GM19463 (cell line): ENCODE measurements at regions not wholly inside any gene's neighbourhood (a gene's known extent, or its start where the extent isn't known, plus 50 kb on each side); places are given as distances from the start of the nearest gene placed in this dataset.
A peak's percentile ranks its signal among the peaks of the same experiment; 100 is the strongest.

Source experiments
- ATAC-seq: cut with Tn5 transposase; IDR thresholded peaks from one replicate; pipeline ENCODE4 v1.9.1; 2021; ENCODE audit warnings: mild to moderate bottlenecking, moderate library complexity; ENCODE audit not compliant: unreplicated experiment

DNA sequence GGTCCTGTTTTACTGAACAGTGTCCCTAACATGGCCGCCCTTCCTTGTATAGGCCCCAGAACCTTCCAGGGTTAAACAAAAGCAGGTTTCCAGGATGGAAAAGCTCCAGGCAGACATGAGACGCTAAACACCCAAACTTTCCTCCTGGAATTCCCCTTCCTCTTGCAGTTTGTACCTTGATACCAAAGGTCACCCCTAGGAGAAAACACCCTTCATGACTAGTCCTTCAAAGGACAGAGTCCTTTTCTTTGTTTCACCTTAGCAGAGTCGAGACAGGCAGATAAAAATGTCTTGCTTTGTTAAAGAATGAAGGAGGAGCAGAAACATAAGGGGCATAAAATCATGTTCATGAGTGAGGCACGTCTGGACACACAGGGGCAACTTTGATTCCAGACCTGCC, 247.5 kb downstream of the BCOR start:
- ATAC-seq: no peak

DNA sequence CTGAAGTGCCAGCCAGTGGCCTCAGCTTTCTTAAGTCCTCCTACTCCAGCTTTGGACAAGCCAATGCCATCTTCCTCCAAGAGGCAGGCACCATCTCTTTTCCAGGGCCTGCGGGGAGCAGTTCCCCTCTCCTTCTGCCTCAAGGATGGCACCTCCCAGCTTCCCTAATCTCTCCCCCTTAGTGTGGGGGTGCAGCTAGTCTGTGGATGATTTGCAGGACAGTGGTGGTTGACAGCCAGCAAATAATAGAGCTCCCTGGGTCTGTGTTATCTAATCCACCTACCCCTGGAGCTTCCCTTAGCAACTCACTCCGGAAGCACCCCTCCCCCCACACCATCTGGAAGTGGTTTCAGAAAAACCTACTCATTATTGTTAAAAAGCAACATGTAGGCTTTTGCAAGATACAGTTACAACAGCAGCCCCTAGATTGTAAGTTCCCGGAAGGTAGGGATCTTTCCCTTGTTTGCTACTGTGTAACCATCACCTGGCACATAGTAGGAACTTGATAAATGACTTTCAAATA, 247.1 kb downstream of the BCOR start:
- no peak for ATAC-seq

DNA sequence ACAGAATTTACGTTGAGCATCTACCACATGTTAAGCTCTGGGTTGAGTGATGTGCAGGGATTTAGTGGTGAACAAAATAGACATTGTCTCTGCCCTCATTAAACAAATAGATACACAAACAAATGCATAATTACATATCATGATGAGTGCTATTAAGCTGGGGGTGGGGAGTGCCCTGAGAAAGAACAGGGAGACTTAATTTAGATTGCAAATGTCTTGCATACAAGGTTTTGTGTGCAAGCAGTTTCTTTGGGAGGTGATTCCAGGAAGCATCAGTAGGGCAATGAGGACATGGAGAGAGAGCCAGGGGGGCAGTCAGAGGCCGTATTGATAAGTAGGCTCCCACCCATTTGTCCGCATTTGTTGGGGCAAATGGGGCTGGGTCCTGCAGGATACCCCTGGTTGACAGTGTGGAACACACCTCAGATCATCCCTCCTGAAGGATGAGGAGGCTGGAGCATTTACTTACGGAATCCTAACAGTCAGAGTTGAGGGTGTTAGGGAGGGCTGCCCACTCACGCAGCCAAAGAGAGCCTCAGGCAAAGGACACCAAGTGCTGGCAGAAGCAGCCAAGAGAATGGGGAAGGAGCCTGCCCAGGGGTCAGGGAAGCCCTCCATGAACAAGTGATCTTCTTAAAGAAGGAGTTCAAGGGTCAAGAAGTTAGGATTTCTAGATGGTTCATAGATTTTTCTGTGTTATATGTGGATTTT, 245.9 kb downstream of the BCOR start:
- ATAC-seq: no peak

DNA sequence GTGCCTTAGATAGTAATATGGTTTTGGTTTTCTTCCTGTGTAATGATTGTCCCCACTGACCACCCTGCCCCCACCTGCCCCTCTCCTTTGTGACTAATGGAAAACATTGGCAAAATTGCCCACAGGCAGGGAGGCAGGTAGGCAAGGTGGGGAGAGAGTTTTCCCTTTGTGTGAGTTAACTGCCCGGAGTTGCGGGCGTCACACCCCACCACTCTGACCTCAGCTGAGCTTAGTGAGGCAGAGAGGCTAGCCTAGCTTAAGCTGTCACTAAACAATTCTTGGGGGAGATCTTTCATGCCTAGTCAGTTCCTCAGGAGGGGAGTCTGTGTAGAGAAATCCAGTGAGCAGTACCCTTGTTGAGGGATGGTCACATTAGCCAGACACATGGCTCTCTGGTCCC, 245.3 kb downstream of the BCOR start:
- ATAC-seq: no peak

DNA sequence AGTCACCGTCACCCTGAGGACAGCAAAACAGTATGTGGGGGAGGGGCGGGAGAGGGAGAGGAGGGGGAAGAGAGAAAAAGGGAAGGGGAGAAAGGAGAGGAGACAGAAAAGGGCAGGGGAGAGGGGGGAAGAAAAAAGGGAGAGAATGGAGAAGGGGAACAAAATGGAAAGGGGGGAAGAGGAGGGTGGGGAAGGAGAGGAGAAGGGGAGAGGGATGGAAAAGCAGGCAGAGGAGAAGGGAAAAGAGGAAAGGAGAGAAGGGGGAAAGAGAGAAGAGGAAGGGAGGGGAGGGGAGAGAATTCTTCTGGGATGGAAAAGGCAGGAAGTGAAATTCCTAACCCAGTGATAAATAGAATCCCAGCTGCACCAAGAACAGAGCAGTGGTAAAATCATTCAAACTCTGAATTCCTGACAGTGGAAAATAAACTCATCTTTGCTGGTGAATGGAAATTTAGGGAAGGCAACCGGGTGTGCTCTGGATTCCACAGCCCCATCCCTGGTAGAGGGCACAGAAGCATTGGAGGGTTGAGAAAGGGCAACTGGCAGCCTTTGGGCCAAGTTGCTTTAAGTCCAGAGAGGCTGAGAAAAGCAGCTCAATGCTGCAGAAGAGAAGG, 244.2 kb downstream of the BCOR start:
- ATAC-seq: no peak

DNA sequence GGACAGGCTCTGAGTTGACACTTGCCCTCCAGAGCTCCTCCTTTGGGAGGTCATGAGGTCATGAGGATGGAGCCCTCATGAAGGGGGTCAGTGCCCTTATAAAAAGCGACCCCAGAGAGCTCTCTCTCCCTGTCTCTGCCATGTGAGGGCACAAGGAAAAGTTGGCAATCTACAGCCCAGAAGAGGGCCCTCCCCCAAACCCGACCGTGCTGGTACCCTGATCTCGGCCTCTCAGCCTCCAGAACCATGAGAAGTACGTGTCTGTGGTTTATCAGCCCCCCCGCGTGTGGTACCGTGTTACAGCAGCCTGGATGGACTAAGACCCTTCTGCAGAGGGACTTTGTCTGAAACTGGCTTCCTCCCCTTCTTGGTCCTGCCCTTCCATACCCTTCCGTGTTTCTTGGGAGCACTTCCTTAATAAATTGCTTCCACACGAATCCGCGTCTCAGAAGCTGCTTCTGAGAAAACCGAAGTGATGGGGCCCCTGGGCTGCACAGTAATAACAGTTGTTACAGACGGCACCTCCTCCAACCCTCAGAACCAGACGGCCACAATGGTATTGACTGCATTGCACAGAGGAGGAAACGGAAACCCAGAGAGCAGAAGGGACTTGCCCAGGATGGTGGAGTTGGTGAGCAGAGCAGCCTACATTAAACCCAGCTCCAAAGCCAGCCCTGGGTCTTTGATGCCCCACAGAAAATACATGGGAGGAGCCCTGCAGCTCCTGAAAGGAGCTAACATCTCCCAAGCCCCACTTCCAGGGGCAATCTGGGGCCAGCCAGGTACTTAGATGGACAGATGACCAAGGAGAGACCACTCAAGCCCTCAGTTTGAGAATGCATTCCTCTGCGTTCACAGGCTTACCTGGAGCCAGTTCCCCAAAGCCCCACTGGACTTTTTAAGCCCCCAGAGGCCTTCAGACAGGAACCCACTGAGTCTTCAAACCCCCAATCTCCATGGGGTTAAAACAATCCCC, 242.7 kb downstream of the BCOR start:
- ATAC-seq: peak; percentile 68

DNA sequence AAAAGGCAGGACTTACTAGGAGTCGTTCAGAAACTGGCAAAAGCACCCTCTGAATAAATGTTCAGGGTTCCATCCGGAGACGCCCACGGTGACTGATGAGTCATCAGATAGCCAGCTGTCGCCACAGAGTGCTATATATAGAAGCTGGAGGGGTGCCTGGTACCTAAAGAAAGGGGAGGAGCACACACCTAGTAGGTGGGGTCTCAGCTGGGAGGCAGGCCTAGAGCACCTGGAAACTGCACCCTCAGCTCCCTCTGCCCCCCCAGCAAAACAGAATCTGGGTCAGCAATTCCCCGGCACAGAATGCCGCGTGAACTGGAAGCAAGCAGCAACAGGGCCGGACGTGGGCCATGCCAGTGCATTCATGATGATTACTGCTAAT, 242.0 kb downstream of the BCOR start:
- peak; percentile 35 for ATAC-seq

DNA sequence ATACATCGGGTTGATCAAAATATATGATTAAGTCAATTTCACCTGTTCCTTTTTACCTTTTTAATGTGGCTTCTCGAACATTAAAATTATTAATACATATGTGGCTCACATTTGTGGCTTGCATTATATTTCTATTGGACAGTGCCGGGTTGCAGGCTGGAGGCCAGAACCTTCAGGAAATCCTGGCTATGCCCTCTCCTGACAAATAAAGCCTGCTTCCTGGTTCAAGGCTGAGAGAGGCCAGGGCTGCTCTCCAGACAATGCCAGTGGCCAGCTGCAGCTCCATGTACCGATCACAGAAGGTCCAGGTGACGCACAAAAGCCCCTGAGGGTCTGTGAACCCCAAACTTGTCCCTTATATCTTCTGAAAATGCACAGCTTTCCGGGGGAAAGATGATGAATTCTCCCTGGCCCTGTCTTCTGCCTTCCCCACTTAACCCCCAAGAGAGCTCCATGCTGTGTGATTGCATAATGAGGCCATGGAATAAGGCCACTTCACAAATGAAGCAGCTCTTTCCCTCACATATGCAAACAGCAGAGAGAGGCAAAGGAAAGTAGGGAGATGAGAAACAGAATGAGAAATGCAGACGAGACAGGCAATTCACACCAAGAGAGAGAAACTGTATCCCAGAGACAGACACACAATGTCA, 241.2 kb downstream of the BCOR start:
- no peak for ATAC-seq

DNA sequence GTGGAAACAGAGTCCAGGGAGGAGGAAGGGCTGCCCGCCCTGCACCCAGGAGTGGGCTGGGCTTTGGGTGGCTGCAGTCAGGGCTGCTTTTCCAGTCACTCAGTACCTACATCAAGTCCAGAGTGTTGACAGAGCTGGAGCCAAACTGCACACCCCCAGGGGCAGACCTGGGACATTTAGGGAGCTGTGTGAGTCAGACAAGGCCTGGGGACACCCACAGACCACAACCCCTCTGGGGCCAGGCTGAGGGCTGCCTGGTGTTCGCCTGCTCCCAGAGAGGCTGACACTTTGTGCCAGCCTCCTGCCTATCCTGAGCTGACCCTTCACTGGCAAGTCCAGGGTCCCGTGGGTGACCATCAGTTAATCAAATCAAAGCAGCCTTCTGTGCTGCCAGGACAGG, 240.0 kb downstream of the BCOR start:
- ATAC-seq: no peak

DNA sequence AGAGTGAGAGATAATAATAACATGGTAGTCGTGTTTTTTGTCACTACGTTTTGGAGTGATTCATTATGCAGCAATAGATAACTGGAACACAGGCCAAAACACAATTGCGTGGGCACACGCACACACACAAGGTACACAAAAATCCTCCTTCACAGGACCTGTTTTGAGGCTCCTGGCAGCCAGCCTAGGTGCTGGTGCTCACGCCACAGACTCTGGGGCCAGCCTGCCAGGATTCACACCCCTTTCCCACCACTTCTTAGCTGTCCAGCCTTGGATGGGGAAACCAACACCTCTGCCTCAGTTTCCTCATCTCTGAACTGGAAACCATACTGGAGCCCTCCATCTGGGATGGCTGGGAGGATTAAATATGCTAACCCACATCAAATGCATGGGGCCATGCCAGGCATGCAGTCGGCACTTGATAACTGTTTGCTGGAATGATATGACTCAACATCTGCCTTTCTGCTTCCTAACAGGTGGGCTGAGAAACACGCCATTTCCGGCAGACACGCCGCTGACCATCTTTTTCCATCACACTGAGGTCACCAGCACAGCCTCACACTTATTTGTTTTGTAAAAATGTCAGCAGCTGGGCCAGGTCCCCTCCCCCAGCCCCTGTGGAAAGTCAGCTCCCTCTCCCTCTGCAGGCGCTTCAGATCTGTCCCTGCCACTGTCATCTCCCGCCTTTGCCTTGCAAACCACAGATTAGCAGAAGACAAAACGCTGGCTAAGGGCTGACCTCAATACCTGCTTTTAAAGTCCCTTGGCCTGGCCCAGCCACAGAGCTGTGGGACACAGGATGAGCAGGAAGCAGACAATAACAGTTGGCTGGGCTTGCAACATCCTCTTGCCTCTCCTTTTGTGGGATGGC, 237.5 kb downstream of the BCOR start:
- ATAC-seq: peak; percentile 60

DNA sequence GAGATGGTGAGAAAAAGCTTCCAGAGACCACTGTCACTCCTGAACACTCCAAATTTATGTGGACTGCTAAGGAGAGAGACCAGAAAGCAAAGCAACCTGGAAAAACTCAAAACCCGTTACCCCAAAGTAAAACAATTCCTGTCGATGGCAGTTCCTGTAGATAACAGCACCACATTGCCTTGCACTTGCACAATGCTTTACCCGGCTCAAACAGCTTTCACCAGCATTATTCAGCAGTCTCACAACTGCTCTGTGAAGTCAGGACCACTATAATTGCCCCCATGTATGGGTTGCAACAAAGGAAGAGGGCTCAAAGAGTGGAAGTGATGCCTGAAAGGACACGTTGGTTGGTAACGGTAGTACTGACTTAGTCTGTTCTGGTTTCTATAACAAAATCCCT, 234.8 kb downstream of the BCOR start:
- ATAC-seq: no peak

DNA sequence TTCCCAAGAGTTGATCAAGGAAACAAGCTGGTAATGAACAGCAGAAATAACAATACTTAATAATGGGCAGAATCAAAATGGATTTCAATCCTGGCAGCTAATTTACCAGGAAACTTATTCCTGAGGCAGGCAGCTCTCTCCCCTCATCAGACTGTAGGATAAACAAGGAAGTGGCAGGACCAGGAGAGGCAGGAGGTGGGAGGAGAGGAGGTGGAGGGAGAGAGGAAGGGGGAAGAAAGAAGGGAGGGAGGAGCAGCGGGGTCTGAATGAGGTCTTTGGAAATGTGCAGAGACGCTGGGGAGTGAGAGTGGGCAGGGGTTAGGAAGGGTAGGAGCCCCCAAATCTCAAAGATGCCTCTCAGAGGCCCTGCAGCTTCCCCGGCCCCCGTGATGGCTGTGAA, 231.5 kb downstream of the BCOR start:
- ATAC-seq: no peak

DNA sequence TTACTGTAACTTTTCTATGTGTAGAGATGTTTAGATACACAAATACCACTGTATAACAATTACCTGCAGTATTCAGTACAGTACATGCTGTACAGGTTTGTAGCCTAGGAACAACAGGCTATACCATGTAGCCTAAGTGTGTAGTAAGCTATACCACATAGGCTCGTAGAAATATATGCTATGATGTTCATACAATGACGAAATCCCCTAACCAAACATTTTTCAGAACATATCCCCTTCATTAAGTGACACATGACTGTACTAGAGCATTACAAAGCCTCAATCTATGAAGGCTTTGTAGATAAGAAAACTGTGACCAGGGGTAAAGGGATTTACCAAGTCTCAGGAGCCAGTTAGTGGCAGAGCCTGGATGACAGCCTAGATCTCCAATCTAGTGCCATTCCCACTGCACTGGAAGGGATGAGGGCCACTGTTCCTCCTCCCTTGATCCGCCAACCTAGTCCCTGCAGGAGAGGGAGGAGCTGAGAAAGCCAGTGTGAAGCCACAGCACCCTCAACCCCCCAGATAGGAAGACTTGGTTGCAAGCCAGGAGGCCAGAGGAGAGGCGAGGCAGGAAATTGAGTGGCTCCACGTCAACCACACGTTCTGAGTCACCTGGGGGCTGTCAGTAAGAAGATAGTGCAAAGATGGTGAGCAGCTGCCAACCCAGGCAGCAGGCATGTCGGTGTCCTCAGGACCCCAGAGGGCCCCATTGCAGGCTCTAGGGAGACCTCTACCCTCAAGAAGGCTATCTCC, 227.7 kb downstream of the BCOR start:
- no peak for ATAC-seq

DNA sequence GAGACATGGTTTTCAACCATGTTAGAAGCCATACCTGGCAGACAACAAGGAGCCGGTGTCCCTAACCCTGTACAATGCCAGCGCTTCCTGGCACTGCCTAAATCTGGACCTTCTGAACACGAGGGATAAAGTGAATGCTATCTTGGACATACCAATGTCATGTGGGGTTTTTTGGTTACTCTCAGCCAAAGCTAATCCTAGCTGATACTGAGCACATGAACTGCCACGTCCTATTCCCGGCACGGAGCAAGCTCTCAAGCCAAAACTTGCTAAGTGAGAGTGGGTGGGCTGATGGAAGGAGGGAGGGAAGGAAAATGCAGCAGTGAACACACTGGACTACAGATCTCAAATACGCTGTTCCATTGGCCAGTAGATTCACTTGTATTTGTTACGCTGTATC, 226.1 kb downstream of the BCOR start:
- ATAC-seq: no peak

DNA sequence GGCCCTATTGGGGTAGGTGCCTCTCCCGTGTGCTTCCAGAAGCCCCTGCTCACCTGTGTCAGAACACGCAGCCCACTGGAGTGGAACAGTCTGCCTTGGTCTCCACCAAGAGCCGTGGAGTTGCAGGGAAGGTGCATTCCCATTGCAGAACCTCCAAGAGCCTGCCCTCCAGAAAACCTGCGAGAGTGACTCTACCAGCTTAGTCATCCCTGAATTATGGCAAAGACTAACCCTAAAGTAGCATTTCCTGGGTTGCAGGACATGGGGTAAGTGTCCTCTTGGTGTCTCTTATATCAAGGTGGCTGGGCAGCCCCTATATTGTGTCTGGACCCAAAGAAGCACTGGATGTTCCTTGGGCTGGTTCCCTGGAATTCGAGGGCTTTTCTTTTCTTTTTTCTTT, 224.6 kb downstream of the BCOR start:
- no peak for ATAC-seq

DNA sequence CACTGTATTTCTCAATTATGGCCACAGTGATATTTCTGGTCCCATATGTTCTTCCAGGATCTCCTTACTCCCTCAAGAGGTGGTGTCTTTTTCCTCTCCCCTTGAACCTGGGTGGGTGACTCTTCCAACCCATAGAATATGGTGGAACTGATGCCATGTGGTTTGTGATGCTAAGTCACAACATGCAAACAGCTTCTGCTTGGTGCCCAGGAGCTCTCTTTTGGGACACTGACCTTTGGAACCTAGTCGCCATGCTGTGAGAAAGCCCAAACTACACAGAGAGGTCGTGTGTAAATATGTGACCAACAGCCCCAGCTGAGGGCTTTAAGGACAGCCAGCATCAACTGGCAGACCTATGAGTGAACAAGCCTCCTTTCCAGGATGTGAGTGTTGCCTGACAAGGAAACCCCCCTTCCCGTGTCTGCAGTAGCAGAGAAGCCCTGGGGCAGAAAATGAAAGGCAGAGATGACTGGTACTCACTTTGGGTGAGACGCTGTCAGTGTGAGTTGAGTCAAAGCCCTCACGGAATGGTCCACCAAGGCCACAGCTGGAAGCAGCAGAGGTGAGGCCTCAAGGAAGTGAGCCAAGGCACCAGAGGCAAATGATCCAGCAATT, 223.4 kb downstream of the BCOR start:
- peak; percentile 88 for ATAC-seq

DNA sequence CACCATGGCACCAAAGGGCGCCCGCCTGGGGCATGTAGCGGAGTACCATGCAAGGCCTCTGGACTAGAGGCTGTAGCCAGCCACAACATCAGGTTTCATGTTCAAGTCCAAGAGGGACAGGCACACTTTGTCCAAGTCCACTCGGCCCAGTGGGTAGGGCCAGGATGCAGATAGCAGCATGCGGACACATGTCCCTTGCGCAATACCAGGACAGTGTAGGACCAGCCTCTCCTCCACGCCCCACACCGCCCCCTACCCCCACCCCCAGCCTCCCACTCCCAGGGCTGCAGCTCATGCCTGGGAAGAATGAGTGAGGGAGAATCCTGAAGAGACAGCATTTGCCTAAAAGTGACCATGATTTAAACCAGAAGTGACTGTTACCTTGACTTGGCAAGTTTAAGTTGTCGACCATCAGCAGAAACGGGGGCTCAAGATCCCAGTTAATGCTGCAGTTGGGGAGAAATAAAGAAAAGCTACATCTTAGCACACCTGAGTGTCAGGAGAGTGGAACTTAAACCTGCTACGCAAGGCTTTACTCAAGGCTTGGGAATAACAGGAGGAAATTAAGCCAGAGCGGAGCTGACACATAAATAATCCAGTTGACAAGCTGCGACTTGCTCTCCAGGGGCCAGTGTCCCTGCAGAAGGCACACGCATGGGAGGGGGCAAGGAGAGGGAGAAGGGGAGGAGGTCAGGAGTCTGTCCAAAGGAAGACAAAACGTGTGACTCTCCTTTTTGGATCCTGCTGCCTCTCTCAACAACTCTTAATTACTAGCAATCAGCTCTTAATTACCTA, 221.7 kb downstream of the BCOR start:
- ATAC-seq: no peak

DNA sequence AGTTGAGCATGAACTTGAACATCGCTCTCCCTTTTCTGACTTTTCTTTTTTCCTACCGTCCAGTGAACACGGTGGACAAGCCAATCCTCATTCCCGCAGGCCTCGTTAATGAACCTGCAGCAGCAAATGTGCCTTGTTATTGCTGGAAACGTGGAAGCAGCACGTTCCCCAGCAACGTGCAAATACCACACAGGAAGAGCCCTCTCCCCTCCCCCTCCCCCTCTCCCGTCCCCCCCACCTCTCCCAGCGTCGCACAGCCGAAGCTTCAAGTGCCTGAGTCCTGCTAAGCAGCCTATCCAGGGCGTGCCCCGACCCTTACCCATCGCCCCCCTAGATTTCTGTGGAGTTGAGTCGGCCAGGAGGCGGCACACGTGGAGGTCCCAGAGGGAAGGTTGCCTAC, 219.9 kb downstream of the BCOR start:
- ATAC-seq: no peak
